GM12878 (cell line): ENCODE measurements at regions not wholly inside any gene's neighbourhood (a gene's known extent, or its start where the extent isn't known, plus 50 kb on each side); places are given as distances from the start of the nearest gene placed in this dataset.

Source experiments
- ATAC-seq: fragments of 200-7000 bp; cut with Tn5 transposase; 3 replicates; pipeline ENCODE4 v1.9.1; 2020; ENCODE audit warnings: mild to moderate bottlenecking, moderate library complexity
- BruUV-seq: library from RNA; stranded (reverse); fragments of 400-500 nt; replicated peaks from 2 replicates; lab custom pipeline; 2021; lab: Mats Ljungman, UMichigan
- CTCF ChIA-PET: fragments of 300-600 bp; sonication (Branson Sonifier 250); formaldehyde crosslinking; extraction: SDS; loops from one replicate; lab custom pipeline; 2021; ENCODE audit warnings: inconsistent platforms; lab: Yijun Ruan, JAX
- POLR2A ChIA-PET: fragments of 350-600 bp; formaldehyde crosslinking; extraction: SDS; loops from one replicate; lab custom pipeline; 2021; ENCODE audit warnings: inconsistent platforms; lab: Charles Lee
- RAD21 ChIA-PET: fragments of 300-600 bp; sonication (Branson Sonifier 250); formaldehyde crosslinking; loops from one replicate; lab custom pipeline; 2023; ENCODE audit warnings: antibody characterized with exemption; ENCODE audit not compliant: unreplicated experiment; lab: Charles Lee
- SMC1A ChIA-PET: fragments of 300-600 bp; sonication (Branson Sonifier 250); formaldehyde crosslinking; loops from one replicate; lab custom pipeline; 2023; ENCODE audit not compliant: unreplicated experiment, uncharacterized antibody; lab: Charles Lee
- DNase-seq: peaks from one replicate; pipeline ENCODE4 v3.0.0-alpha.2; 2011; ENCODE audit warnings: low read depth, low spot score
- FAIRE-seq: peaks from 3 replicates; lab custom pipeline; 2011; peaks lifted over from hg19 to GRCh38; lab: Jason Lieb, UNC
- H2AFZ ChIP-seq: 2 replicates; pipeline ENCODE4 v1.6.0; 2011; ENCODE audit warnings: low read depth, low read length, control low read depth; ENCODE audit not compliant: control insufficient read depth
- H3K27ac ChIP-seq: 2 replicates; pipeline ENCODE4 v1.5.1; 2011; ENCODE audit warnings: control low read depth; ENCODE audit not compliant: control insufficient read depth, insufficient read depth
- H3K27me3 ChIP-seq, 2 experiments: replicated peaks in 1 of 2; 2 replicates each; pipeline versions ENCODE4 v1.6.0 to v1.6.1; 2011; ENCODE audit warnings: low read length in 1 of 2; ENCODE audit not compliant: control insufficient read depth in 2 of 2, insufficient read depth in 2 of 2
- H3K36me3 ChIP-seq, 2 experiments: 2 replicates each; pipeline ENCODE4 v1.5.1; 2011; ENCODE audit warnings: low read length in 1 of 2; ENCODE audit not compliant: control insufficient read depth in 2 of 2, insufficient read depth in 2 of 2
- H3K4me1 ChIP-seq: 2 replicates; pipeline ENCODE4 v1.6.1; 2011; ENCODE audit warnings: mild to moderate bottlenecking, low read length, moderate library complexity, mixed read lengths; ENCODE audit not compliant: control insufficient read depth, insufficient read depth
- H3K4me2 ChIP-seq: 2 replicates; pipeline ENCODE4 v1.6.0; 2011; ENCODE audit warnings: control low read depth; ENCODE audit not compliant: control insufficient read depth, insufficient read depth
- H3K4me3 ChIP-seq: fragments of 200-600 bp; sonication (generic); 2 replicates; pipeline ENCODE4 v1.5.1; 2016
- H3K79me2 ChIP-seq: 2 replicates; pipeline ENCODE4 v1.6.0; 2011; ENCODE audit warnings: low read length; ENCODE audit not compliant: control insufficient read depth, insufficient read depth
- H3K9ac ChIP-seq: 2 replicates; pipeline ENCODE4 v1.8.0; 2011; ENCODE audit warnings: low read length, control low read depth, mixed read lengths; ENCODE audit not compliant: control insufficient read depth, insufficient read depth
- H3K9me3 ChIP-seq: replicated peaks from 3 replicates; pipeline ENCODE4 v1.5.1; 2011; ENCODE audit warnings: mild to moderate bottlenecking, low read length; ENCODE audit not compliant: control insufficient read depth, insufficient read depth
- H4K20me1 ChIP-seq: 2 replicates; pipeline ENCODE4 v1.6.0; 2011; ENCODE audit not compliant: control insufficient read depth, insufficient read depth
- EGR1 ChIP-seq, 2 experiments: IDR thresholded peaks; 1 replicate in 1 of 2; 2 replicates in 1 of 2; pipeline ENCODE4 v1.6.1; 2011 to 2012; ENCODE audit warnings: low read depth in 2 of 2, low read length in 2 of 2, borderline replicate concordance in 1 of 2, mild to moderate bottlenecking in 1 of 2, moderate library complexity in 1 of 2
- MTA3 ChIP-seq: IDR thresholded peaks from 2 replicates; pipeline ENCODE4 v1.6.1; 2012; ENCODE audit warnings: low read length, inconsistent platforms, borderline replicate concordance
- RUNX3 ChIP-seq: IDR thresholded peaks from 2 replicates; pipeline ENCODE4 v1.6.1; 2012; ENCODE audit warnings: low read length, inconsistent platforms
- SMAD1 ChIP-seq: fragments of 450-650 bp; IDR thresholded peaks from 2 replicates; pipeline ENCODE4 v1.6.1; 2018; ENCODE audit warnings: mild to moderate bottlenecking, low read depth; ENCODE audit not compliant: partially characterized antibody
- SRF ChIP-seq, 2 experiments: IDR thresholded peaks; 2 replicates each; pipeline ENCODE4 v1.6.1; 2011; ENCODE audit warnings: low read depth in 2 of 2, low read length in 2 of 2, mild to moderate bottlenecking in 1 of 2, moderate library complexity in 1 of 2
- in situ Hi-C: fragments of 300-500 bp; cut with MboI; formaldehyde crosslinking; loops from 9 replicates; pipeline ENCODE4 v1.14.3; 2018; ENCODE audit warnings: mixed read lengths
- intact Hi-C: fragments of 100-400 bp; cut with micrococcal nuclease; formaldehyde crosslinking; loops from one replicate; pipeline ENCODE4 v1.14.2; 2022; ENCODE audit not compliant: unreplicated experiment
- TF ChIP-seq, protein P1 (sequence below): fragments of 150-350 bp; IDR thresholded peaks from 2 replicates; pipeline ENCODE4 v1.6.1; 2016; ENCODE audit warnings: low read depth, low read length
- TF ChIP-seq, protein P2 (sequence below): IDR thresholded peaks from 2 replicates; pipeline ENCODE4 v1.6.1; 2012; ENCODE audit warnings: low read length, inconsistent platforms

DNA sequence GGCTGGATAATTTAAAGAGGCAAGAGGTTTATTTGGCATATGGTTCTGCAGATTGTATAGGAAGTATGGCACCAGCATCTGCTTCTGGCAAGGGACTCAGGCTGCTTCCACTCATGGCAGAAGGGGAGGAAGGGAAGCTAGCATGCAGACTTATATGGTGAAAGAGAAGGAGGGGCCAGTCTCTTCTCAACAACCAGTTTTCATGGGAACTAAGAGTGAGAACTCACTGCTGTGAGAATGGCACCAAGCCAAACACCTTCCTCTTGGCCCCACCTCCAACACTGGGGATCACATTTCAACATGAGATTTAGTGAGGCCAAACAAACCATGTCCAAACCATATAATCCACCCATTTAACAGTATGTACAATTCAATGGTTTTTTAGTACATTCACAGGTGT lies 113.3 kb upstream of the SHB start:
- no peak overlapping the region for H3K9ac ChIP-seq
- H3K36me3 ChIP-seq: no peaks in the 10 kb centered on the region
- ATAC-seq (peak; percentile 27; the same call in 2 of the 3 replicates), DNase-seq (peak; percentile 43), FAIRE-seq (no peak)
- POLR2A ChIA-PET: interaction anchor here (1.0 to 1.6 kb wide), 5 partner anchors 12 to 91 kb away, joined by 3 to 7 read pairs (median 3); no protein-coding TSS in a partner anchor
- TF ChIP-seq EGR1 (IDR thresholded peaks at IDR 0.05; ENCODE audit: borderline replicate concordance in 1 of 2, low read depth in 2 of 2, low read length in 2 of 2) (no peak), SRF (IDR thresholded peaks at IDR 0.05; ENCODE audit: low read depth in 2 of 2, low read length in 2 of 2) (peak in 1 of 2 experiments; percentile 55; a peak in 1 of 4 replicates), RUNX3 (peak; percentile 6; the same call in 1 of the 2 replicates), SMAD1 (peak; percentile 92), MTA3 (no peak)
- TF ChIP-seq, protein P1, sequence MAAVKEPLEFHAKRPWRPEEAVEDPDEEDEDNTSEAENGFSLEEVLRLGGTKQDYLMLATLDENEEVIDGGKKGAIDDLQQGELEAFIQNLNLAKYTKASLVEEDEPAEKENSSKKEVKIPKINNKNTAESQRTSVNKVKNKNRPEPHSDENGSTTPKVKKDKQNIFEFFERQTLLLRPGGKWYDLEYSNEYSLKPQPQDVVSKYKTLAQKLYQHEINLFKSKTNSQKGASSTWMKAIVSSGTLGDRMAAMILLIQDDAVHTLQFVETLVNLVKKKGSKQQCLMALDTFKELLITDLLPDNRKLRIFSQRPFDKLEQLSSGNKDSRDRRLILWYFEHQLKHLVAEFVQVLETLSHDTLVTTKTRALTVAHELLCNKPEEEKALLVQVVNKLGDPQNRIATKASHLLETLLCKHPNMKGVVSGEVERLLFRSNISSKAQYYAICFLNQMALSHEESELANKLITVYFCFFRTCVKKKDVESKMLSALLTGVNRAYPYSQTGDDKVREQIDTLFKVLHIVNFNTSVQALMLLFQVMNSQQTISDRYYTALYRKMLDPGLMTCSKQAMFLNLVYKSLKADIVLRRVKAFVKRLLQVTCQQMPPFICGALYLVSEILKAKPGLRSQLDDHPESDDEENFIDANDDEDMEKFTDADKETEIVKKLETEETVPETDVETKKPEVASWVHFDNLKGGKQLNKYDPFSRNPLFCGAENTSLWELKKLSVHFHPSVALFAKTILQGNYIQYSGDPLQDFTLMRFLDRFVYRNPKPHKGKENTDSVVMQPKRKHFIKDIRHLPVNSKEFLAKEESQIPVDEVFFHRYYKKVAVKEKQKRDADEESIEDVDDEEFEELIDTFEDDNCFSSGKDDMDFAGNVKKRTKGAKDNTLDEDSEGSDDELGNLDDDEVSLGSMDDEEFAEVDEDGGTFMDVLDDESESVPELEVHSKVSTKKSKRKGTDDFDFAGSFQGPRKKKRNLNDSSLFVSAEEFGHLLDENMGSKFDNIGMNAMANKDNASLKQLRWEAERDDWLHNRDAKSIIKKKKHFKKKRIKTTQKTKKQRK: no peak
- TF ChIP-seq, protein P2, sequence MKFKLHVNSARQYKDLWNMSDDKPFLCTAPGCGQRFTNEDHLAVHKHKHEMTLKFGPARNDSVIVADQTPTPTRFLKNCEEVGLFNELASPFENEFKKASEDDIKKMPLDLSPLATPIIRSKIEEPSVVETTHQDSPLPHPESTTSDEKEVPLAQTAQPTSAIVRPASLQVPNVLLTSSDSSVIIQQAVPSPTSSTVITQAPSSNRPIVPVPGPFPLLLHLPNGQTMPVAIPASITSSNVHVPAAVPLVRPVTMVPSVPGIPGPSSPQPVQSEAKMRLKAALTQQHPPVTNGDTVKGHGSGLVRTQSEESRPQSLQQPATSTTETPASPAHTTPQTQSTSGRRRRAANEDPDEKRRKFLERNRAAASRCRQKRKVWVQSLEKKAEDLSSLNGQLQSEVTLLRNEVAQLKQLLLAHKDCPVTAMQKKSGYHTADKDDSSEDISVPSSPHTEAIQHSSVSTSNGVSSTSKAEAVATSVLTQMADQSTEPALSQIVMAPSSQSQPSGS: peak; percentile 31; the same call in 1 of the 2 replicates
- H3K4me3 ChIP-seq: no peak overlapping the region
- H3K79me2 ChIP-seq: no peaks in the 10 kb centered on the region
- H3K27me3 ChIP-seq: no peaks in the 10 kb centered on the region
- SMC1A ChIA-PET: interaction anchor here (0.9 to 12.9 kb wide), 19 partner anchors 10 to 147 kb away, joined by 3 to 112 read pairs (median 4); no protein-coding TSS in a partner anchor
- H3K9me3 ChIP-seq: no peaks in the 10 kb centered on the region
- no TSS peak for BruUV-seq
- in situ Hi-C loops (no loop called here), intact Hi-C loops (no loop called here)
- H2AFZ ChIP-seq: peak overlapping the region; percentile 55
- H4K20me1 ChIP-seq: no peaks in the 10 kb centered on the region
- no peak overlapping the region for H3K27ac ChIP-seq
- CTCF ChIA-PET: interaction anchor here (0.9 to 1.3 kb wide), 3 partner anchors 72 to 268 kb away, joined by 3 to 6 read pairs (median 5); no protein-coding TSS in a partner anchor
- H3K4me2 ChIP-seq: no peak overlapping the region
- peaks cover 18% of the 10 kb centered on the region for H3K4me1 ChIP-seq
- RAD21 ChIA-PET: interaction anchor here (1.0 to 11.9 kb wide), 16 partner anchors 11 to 271 kb away, joined by 3 to 97 read pairs (median 6); no protein-coding TSS in a partner anchor
